ENCODE measurements at regions not wholly inside any gene's neighbourhood (a gene's known extent, or its start where the extent isn't known, plus 50 kb on each side); places are given as distances from the start of the nearest gene placed in this dataset.

DNA sequence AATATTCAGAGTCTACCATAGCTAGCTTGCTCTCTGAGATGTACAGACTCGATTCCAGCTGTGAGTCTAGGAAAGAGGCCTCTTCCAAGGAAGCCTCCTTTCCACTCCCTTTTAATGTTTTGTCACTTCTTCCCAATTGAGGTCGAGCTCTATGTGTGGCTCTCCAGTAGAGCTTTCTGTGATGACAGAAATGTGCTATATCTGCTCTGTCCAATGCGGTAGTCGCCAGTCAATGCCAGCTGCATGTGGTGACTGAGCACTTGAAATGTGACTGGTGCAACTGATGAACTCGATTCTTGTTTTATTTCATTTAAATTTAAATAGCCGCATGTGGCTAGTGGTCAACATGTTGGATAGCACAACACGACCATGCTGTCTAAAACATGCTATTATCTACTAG lies 387.0 kb upstream of the NRP1 start:
- TF ChIP-seq CTCF (optimal IDR thresholded peaks at IDR 0.05 in 1 of 3, IDR thresholded peaks at IDR 0.05 in 1 of 3, conservative IDR thresholded peaks at IDR 0.05 in 1 of 3; ENCODE audit: extremely low read depth in 1 of 3, insufficient read depth in 2 of 3, low read length in 3 of 3) (no peak), EZH2 (IDR thresholded peaks at IDR 0.05; ENCODE audit: low read length) (no peak)

Data from keratinocyte (primary cell).